ENCODE measurements at regions not wholly inside any gene's neighbourhood (a gene's known extent, or its start where the extent isn't known, plus 50 kb on each side); places are given as distances from the start of the nearest gene placed in this dataset.

- TF ChIP-seq, protein P1, sequence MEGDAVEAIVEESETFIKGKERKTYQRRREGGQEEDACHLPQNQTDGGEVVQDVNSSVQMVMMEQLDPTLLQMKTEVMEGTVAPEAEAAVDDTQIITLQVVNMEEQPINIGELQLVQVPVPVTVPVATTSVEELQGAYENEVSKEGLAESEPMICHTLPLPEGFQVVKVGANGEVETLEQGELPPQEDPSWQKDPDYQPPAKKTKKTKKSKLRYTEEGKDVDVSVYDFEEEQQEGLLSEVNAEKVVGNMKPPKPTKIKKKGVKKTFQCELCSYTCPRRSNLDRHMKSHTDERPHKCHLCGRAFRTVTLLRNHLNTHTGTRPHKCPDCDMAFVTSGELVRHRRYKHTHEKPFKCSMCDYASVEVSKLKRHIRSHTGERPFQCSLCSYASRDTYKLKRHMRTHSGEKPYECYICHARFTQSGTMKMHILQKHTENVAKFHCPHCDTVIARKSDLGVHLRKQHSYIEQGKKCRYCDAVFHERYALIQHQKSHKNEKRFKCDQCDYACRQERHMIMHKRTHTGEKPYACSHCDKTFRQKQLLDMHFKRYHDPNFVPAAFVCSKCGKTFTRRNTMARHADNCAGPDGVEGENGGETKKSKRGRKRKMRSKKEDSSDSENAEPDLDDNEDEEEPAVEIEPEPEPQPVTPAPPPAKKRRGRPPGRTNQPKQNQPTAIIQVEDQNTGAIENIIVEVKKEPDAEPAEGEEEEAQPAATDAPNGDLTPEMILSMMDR (IDR thresholded peaks at IDR 0.05; ENCODE audit: extremely low read depth in 1 of 2, insufficient read depth in 1 of 2, low read depth in 1 of 2, low read length in 2 of 2): no peak
- no peak for TF ChIP-seq FOS (IDR thresholded peaks at IDR 0.05; ENCODE audit: borderline replicate concordance, insufficient read depth, low read length)
- TF ChIP-seq MAX (IDR thresholded peaks at IDR 0.05; ENCODE audit: insufficient read depth, insufficient read length): no peak
These were observed 1130.0 kb downstream of the STPG2 start for GRCh38 chr4:97013309-97013708.
